ENCODE measurements at regions not wholly inside any gene's neighbourhood (a gene's known extent, or its start where the extent isn't known, plus 50 kb on each side); places are given as distances from the start of the nearest gene placed in this dataset.

- Histone ChIP-seq H4K20me1 (ENCODE audit: insufficient read depth, low read length) (no peaks in the 10 kb centered on the region), H3K4me1 (ENCODE audit: insufficient read depth, low read length, poor library complexity, severe bottlenecking) (peaks cover 22% of the 10 kb centered on the region), H3K79me2 (ENCODE audit: insufficient read depth, low read depth, low read length) (no peaks in the 10 kb centered on the region), H3K9me2 (ENCODE audit: insufficient read depth, low read length) (no peaks in the 10 kb centered on the region), H3K9me3 (ENCODE audit: low read length) (no peaks in the 10 kb centered on the region), H3K4me3 (ENCODE audit: low read depth, low read length, poor library complexity, severe bottlenecking) (peak overlapping the region; percentile 30), H3K27ac (ENCODE audit: low read depth, low read length, poor library complexity, severe bottlenecking) (peak overlapping the region; percentile 72), H3K4me2 (ENCODE audit: low read length) (peak overlapping the region; percentile 52), H3K36me3 (ENCODE audit: insufficient read depth, low read length) (no peaks in the 10 kb centered on the region), H2AFZ (ENCODE audit: low read length) (peak overlapping the region; percentile 86)
- ChIA-PET CTCF (ENCODE audit: unreplicated experiment) (no interaction called here), POLR2A (interaction anchor here (0.5 to 1.7 kb wide), 8 partner anchors 8 to 926 kb away, joined by 3 to 8 read pairs (median 3); no protein-coding TSS in a partner anchor)
- no peak for TF ChIP-seq EZH2phosphoT487 (IDR thresholded peaks at IDR 0.05; ENCODE audit: borderline replicate concordance, low read depth, low read length)
- TF ChIP-seq CTCF (conservative IDR thresholded peaks at IDR 0.05; ENCODE audit: low read length): no peak
- BruUV-seq (replicated peaks): no TSS peak
- intact Hi-C loops (cut with micrococcal nuclease; ENCODE audit: unreplicated experiment): loop anchor here (2.0 kb wide), 1 partner anchor 114 kb away; the partner anchor contains the start of gene GPR174
- DNase-seq (ENCODE audit: low spot score): peak; percentile 78
Measured at GRCh38 chrX:79259073-79259689, 108.0 kb downstream of the ITM2A start.

DNA sequence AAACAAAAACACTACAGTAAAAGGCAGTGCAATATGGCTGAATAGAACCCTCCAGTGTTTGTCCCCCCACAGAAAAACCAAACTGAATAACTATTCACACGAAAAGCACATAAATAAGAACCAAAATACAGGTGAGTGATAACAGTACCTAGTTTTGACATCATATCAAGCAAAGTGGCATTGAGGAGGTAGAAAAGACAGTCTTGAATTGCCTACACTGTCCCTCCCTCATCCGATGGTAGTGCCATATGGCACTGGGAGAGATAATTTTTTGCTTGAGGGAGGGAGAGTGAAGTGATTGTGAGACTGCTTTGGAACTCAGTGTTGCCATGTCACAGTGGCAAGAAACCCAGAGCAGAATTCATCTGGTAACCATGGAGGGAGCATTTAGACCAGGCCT is 99.2 kb downstream of the GPR174 start:
- no TSS peak for BruUV-seq (replicated peaks)
- TF ChIP-seq CTCF (conservative IDR thresholded peaks at IDR 0.05; ENCODE audit: low read length) (no peak), EZH2phosphoT487 (IDR thresholded peaks at IDR 0.05; ENCODE audit: borderline replicate concordance, low read depth, low read length) (no peak)
- no peak for DNase-seq (ENCODE audit: low spot score)

GRCh38 chrX:79235899-79236298 is 91.4 kb downstream of the GPR174 start:
- intact Hi-C loops (cut with micrococcal nuclease; ENCODE audit: unreplicated experiment): no loop called here
- no TSS peak for BruUV-seq (replicated peaks)
- Histone ChIP-seq H3K4me2 (ENCODE audit: low read length) (no peak overlapping the region), H3K9me2 (ENCODE audit: insufficient read depth, low read length) (no peaks in the 10 kb centered on the region), H3K27ac (ENCODE audit: low read depth, low read length, poor library complexity, severe bottlenecking) (no peak overlapping the region), H3K9me3 (ENCODE audit: low read length) (no peaks in the 10 kb centered on the region), H3K4me1 (ENCODE audit: insufficient read depth, low read length, poor library complexity, severe bottlenecking) (no peaks in the 10 kb centered on the region), H3K79me2 (ENCODE audit: insufficient read depth, low read depth, low read length) (no peaks in the 10 kb centered on the region), H2AFZ (ENCODE audit: low read length) (no peak overlapping the region), H3K4me3 (ENCODE audit: low read depth, low read length, poor library complexity, severe bottlenecking) (no peak overlapping the region), H4K20me1 (ENCODE audit: insufficient read depth, low read length) (no peaks in the 10 kb centered on the region), H3K36me3 (ENCODE audit: insufficient read depth, low read length) (no peaks in the 10 kb centered on the region)
- no peak for DNase-seq (ENCODE audit: low spot score)
- CTCF ChIA-PET (ENCODE audit: unreplicated experiment): no interaction called here
- POLR2A ChIA-PET: no interaction called here
- TF ChIP-seq CTCF (conservative IDR thresholded peaks at IDR 0.05; ENCODE audit: low read length) (no peak), EZH2phosphoT487 (IDR thresholded peaks at IDR 0.05; ENCODE audit: borderline replicate concordance, low read depth, low read length) (no peak)

More for the DNA sequence above, 99.2 kb downstream of the GPR174 start:
- H3K36me3 ChIP-seq (ENCODE audit: insufficient read depth, low read length): no peaks in the 10 kb centered on the region
- no peaks in the 10 kb centered on the region for H3K9me3 ChIP-seq (ENCODE audit: low read length)
- CTCF ChIA-PET (ENCODE audit: unreplicated experiment): no interaction called here
- no peak overlapping the region for H3K27ac ChIP-seq (ENCODE audit: low read depth, low read length, poor library complexity, severe bottlenecking)
- intact Hi-C loops (cut with micrococcal nuclease; ENCODE audit: unreplicated experiment): no loop called here
- no peak overlapping the region for H3K4me2 ChIP-seq (ENCODE audit: low read length)
- no peaks in the 10 kb centered on the region for H3K79me2 ChIP-seq (ENCODE audit: insufficient read depth, low read depth, low read length)
- H3K4me1 ChIP-seq (ENCODE audit: insufficient read depth, low read length, poor library complexity, severe bottlenecking): no peaks in the 10 kb centered on the region
- no peaks in the 10 kb centered on the region for H3K9me2 ChIP-seq (ENCODE audit: insufficient read depth, low read length)
- POLR2A ChIA-PET: no interaction called here
- H3K4me3 ChIP-seq (ENCODE audit: low read depth, low read length, poor library complexity, severe bottlenecking): no peak overlapping the region
- no peak overlapping the region for H2AFZ ChIP-seq (ENCODE audit: low read length)
- no peaks in the 10 kb centered on the region for H4K20me1 ChIP-seq (ENCODE audit: insufficient read depth, low read length)
